HL-60 (cell line): ENCODE measurements at regions not wholly inside any gene's neighbourhood (a gene's known extent, or its start where the extent isn't known, plus 50 kb on each side); places are given as distances from the start of the nearest gene placed in this dataset.

Experiments used
- DNase-seq, 2 experiments: peaks; one replicate each; pipeline ENCODE4 v3.0.0-alpha.2; 2010 to 2020; ENCODE audit warnings: low read depth in 1 of 2, low spot score in 1 of 2
- H3K27ac ChIP-seq: fragments of 250-450 bp; sonication (Bioruptor Pico); replicated peaks from 2 replicates; pipeline ENCODE4 v1.5.1; 2020; ENCODE audit warnings: mild to moderate bottlenecking, moderate library complexity
- H3K27me3 ChIP-seq: fragments of 250-450 bp; sonication (Bioruptor Pico); 2 replicates; pipeline ENCODE4 v1.5.1; 2021; ENCODE audit warnings: mild to moderate bottlenecking, moderate library complexity; ENCODE audit not compliant: insufficient read depth, poor library complexity, severe bottlenecking
- H3K4me3 ChIP-seq: replicated peaks from 2 replicates; pipeline ENCODE4 v1.5.1; 2011; ENCODE audit warnings: mild to moderate bottlenecking, control low read depth, low read length; ENCODE audit not compliant: insufficient read depth
- GABPA ChIP-seq: IDR thresholded peaks from 2 replicates; pipeline ENCODE4 v1.6.1; 2012; ENCODE audit warnings: low read depth
- POLR2AphosphoS5 ChIP-seq: IDR thresholded peaks from 2 replicates; pipeline ENCODE4 v1.6.1; 2012; ENCODE audit warnings: low read depth
- SPI1 ChIP-seq: IDR thresholded peaks from 2 replicates; pipeline ENCODE4 v1.6.1; 2012; ENCODE audit warnings: low read depth, mild to moderate bottlenecking, borderline replicate concordance
- TF ChIP-seq, protein P1 (sequence below): IDR thresholded peaks from 2 replicates; pipeline ENCODE4 v1.6.1; 2012; ENCODE audit warnings: low read depth; ENCODE audit not compliant: insufficient replicate concordance
- TF ChIP-seq, protein P2 (sequence below): IDR thresholded peaks from one replicate; pipeline ENCODE4 v1.5.1; 2011; ENCODE audit warnings: low read length, control low read depth, inconsistent platforms; ENCODE audit not compliant: insufficient read depth

DNA sequence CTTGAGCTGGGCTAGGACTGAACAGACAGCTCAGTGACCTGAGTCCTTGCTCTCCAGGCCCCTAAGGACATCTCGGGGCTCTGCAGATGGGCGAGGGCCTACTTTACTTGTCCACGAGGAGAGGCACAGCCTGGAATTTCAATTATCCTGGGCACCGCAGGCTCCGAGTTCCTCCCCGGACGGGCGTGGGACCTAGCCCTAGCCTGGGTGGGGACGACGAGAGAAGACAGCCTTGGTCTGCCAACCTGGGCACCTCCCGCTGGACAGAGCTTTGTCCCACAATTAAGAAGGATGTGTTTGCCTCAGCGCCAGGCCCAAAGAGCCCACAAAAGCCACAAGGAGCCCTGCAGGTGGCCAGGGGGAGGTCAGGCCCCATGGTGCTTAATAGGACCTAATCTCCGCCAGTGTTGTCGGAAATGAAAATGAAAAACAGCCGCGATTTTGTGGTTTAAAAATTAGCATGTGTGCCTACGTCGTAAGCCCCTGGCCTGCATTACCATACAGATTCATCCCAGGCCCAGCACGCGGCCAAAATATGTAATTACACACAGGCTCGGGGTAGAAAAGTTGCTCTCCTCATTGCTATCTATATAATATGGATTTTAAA, 51.4 kb upstream of the LHX1 start:
- Histone ChIP-seq H3K27ac (no peak overlapping the region), H3K27me3 (peaks cover 22% of the 10 kb centered on the region), H3K4me3 (no peak overlapping the region)
- TF ChIP-seq SPI1 (no peak), POLR2AphosphoS5 (no peak), GABPA (no peak)
- TF ChIP-seq, protein P1, sequence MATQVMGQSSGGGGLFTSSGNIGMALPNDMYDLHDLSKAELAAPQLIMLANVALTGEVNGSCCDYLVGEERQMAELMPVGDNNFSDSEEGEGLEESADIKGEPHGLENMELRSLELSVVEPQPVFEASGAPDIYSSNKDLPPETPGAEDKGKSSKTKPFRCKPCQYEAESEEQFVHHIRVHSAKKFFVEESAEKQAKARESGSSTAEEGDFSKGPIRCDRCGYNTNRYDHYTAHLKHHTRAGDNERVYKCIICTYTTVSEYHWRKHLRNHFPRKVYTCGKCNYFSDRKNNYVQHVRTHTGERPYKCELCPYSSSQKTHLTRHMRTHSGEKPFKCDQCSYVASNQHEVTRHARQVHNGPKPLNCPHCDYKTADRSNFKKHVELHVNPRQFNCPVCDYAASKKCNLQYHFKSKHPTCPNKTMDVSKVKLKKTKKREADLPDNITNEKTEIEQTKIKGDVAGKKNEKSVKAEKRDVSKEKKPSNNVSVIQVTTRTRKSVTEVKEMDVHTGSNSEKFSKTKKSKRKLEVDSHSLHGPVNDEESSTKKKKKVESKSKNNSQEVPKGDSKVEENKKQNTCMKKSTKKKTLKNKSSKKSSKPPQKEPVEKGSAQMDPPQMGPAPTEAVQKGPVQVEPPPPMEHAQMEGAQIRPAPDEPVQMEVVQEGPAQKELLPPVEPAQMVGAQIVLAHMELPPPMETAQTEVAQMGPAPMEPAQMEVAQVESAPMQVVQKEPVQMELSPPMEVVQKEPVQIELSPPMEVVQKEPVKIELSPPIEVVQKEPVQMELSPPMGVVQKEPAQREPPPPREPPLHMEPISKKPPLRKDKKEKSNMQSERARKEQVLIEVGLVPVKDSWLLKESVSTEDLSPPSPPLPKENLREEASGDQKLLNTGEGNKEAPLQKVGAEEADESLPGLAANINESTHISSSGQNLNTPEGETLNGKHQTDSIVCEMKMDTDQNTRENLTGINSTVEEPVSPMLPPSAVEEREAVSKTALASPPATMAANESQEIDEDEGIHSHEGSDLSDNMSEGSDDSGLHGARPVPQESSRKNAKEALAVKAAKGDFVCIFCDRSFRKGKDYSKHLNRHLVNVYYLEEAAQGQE: no peak
- TF ChIP-seq, protein P2, sequence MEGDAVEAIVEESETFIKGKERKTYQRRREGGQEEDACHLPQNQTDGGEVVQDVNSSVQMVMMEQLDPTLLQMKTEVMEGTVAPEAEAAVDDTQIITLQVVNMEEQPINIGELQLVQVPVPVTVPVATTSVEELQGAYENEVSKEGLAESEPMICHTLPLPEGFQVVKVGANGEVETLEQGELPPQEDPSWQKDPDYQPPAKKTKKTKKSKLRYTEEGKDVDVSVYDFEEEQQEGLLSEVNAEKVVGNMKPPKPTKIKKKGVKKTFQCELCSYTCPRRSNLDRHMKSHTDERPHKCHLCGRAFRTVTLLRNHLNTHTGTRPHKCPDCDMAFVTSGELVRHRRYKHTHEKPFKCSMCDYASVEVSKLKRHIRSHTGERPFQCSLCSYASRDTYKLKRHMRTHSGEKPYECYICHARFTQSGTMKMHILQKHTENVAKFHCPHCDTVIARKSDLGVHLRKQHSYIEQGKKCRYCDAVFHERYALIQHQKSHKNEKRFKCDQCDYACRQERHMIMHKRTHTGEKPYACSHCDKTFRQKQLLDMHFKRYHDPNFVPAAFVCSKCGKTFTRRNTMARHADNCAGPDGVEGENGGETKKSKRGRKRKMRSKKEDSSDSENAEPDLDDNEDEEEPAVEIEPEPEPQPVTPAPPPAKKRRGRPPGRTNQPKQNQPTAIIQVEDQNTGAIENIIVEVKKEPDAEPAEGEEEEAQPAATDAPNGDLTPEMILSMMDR: no peak
- no peak for DNase-seq
